ENCODE measurements at regions not wholly inside any gene's neighbourhood (a gene's known extent, or its start where the extent isn't known, plus 50 kb on each side); places are given as distances from the start of the nearest gene placed in this dataset.

- TF ChIP-seq POLR2A (IDR thresholded peaks at IDR 0.05), result no peak
- no peak for TF ChIP-seq CTCF (IDR thresholded peaks at IDR 0.05)
Observed at GRCh38 chr10:47079204-47079580, 168.0 kb downstream of the PTPN20 start.
